H1 (cell line): ENCODE measurements at regions not wholly inside any gene's neighbourhood (a gene's known extent, or its start where the extent isn't known, plus 50 kb on each side); places are given as distances from the start of the nearest gene placed in this dataset.
A peak's percentile ranks its signal among the peaks of the same experiment; 100 is the strongest.

Experiments
- CTCF ChIA-PET: fragments of 300-600 bp; sonication (Branson Sonifier 250); formaldehyde crosslinking; loops from one replicate; lab custom pipeline; 2021; ENCODE audit not compliant: partially characterized antibody; lab: Charles Lee
- POLR2A ChIA-PET: fragments of 300-600 bp; sonication (Branson Sonifier 250); formaldehyde crosslinking; loops from one replicate; lab custom pipeline; 2021; ENCODE audit warnings: inconsistent platforms; ENCODE audit not compliant: partially characterized antibody; lab: Charles Lee
- DNase-seq, 2 experiments: peaks; one replicate each; pipeline versions ENCODE4 v3.0.0 to v3.0.0-alpha.2; 2010 to 2022; ENCODE audit warnings: low spot score in 2 of 2, low read depth in 1 of 2, mixed read lengths in 1 of 2
- FAIRE-seq: peaks from 2 replicates; lab custom pipeline; 2011; peaks lifted over from hg19 to GRCh38; lab: Jason Lieb, UNC
- H2AFZ ChIP-seq: 2 replicates; pipeline ENCODE4 v1.8.1; 2012; ENCODE audit warnings: low read length, inconsistent platforms
- H2AK5ac ChIP-seq: 2 replicates; pipeline ENCODE4 v1.6.1; 2013; ENCODE audit warnings: low read depth, low read length
- H2BK120ac ChIP-seq: replicated peaks from 2 replicates; pipeline ENCODE3; 2013; ENCODE audit warnings: low read depth, low read length, inconsistent platforms
- H2BK12ac ChIP-seq: 2 replicates; pipeline ENCODE4 v1.6.1; 2013; ENCODE audit warnings: low read depth, low read length
- H2BK15ac ChIP-seq: 2 replicates; pipeline ENCODE4 v1.6.1; 2013; ENCODE audit warnings: low read length
- H2BK20ac ChIP-seq: 2 replicates; pipeline ENCODE4 v1.6.1; 2013; ENCODE audit warnings: low read length
- H2BK5ac ChIP-seq: 2 replicates; pipeline ENCODE4 v1.6.1; 2013; ENCODE audit warnings: low read depth, low read length
- H3K14ac ChIP-seq: 2 replicates; pipeline ENCODE4 v1.6.1; 2013; ENCODE audit warnings: inconsistent platforms; ENCODE audit not compliant: insufficient read length
- H3K18ac ChIP-seq: 2 replicates; pipeline ENCODE4 v1.6.1; 2013; ENCODE audit warnings: low read length; ENCODE audit errors: extremely low read depth
- H3K23ac ChIP-seq: 2 replicates; pipeline ENCODE4 v1.6.1; 2013; ENCODE audit warnings: inconsistent platforms; ENCODE audit not compliant: insufficient read length
- H3K23me2 ChIP-seq: 2 replicates; pipeline ENCODE4 v1.6.1; 2013; ENCODE audit warnings: low read depth, low read length
- H3K27ac ChIP-seq: 2 replicates; pipeline ENCODE4 v1.6.1; 2011; ENCODE audit warnings: low read depth, low read length, inconsistent platforms
- H3K27me3 ChIP-seq, 4 experiments: replicated peaks in 1 of 4; 1 replicate in 1 of 4; 2 replicates in 3 of 4; pipeline versions ENCODE4 v1.6.1 to v1.8.1; 2011 to 2013; ENCODE audit warnings: low read length in 3 of 4, mild to moderate bottlenecking in 3 of 4, inconsistent platforms in 2 of 4, mixed read lengths in 2 of 4, moderate library complexity in 1 of 4; ENCODE audit not compliant: control insufficient read depth in 3 of 4, insufficient read depth in 3 of 4; ENCODE audit errors: extremely low read depth in 1 of 4
- H3K36me3 ChIP-seq, 4 experiments: 2 replicates each; pipeline versions ENCODE4 v1.6.1 to v1.8.1; 2011 to 2013; ENCODE audit warnings: mild to moderate bottlenecking in 4 of 4, low read length in 3 of 4, moderate library complexity in 2 of 4, control low read depth in 1 of 4, inconsistent platforms in 1 of 4; ENCODE audit not compliant: insufficient read depth in 4 of 4, control insufficient read depth in 2 of 4
- H3K4ac ChIP-seq: replicated peaks from 2 replicates; pipeline ENCODE3; 2013; ENCODE audit warnings: low read length, low read depth, mixed read lengths, inconsistent platforms; ENCODE audit not compliant: insufficient read length
- H3K4me1 ChIP-seq, 4 experiments: replicated peaks in 1 of 4; 1 replicate in 1 of 4; 2 replicates in 3 of 4; pipeline versions ENCODE4 v1.6.1 to v1.8.1; 2011 to 2013; ENCODE audit warnings: low read length in 3 of 4, inconsistent platforms in 2 of 4, mixed read lengths in 1 of 4; ENCODE audit not compliant: insufficient read depth in 4 of 4, control insufficient read depth in 3 of 4
- H3K4me2 ChIP-seq, 2 experiments: 2 replicates each; pipeline versions ENCODE4 v1.6.1 to v1.8.1; 2011 to 2013; ENCODE audit warnings: low read depth in 2 of 2, low read length in 2 of 2, control low read depth in 1 of 2, inconsistent platforms in 1 of 2, mild to moderate bottlenecking in 1 of 2; ENCODE audit not compliant: insufficient read depth in 1 of 2
- H3K4me3 ChIP-seq, 4 experiments: fragments of 200-600, 300-600 bp in 1 of 4; sonication (generic), shearing (Covaris generic), sonication (Bioruptor Twin) in 1 of 4; 2 replicates each; pipeline versions ENCODE4 v1.5.1 to v1.8.1; 2011 to 2016; ENCODE audit warnings: low read length in 4 of 4, low read depth in 3 of 4, control low read depth in 2 of 4, inconsistent platforms in 2 of 4, mild to moderate bottlenecking in 2 of 4, mixed read lengths in 1 of 4, moderate library complexity in 1 of 4; ENCODE audit not compliant: insufficient read depth in 2 of 4; ENCODE audit errors: extremely low read depth in 1 of 4
- H3K56ac ChIP-seq: replicated peaks from 2 replicates; pipeline ENCODE3; 2013; ENCODE audit warnings: low read depth, mild to moderate bottlenecking, mixed read lengths, low read length, inconsistent platforms; ENCODE audit not compliant: insufficient read length
- H3K79me1 ChIP-seq: 2 replicates; pipeline ENCODE4 v1.6.1; 2013; ENCODE audit warnings: low read depth, low read length, control low read depth
- H3K79me2 ChIP-seq, 2 experiments: 2 replicates each; pipeline versions ENCODE4 v1.6.1 to v1.8.1; 2012 to 2013; ENCODE audit warnings: low read length in 2 of 2, mild to moderate bottlenecking in 2 of 2, inconsistent platforms in 1 of 2; ENCODE audit not compliant: insufficient read depth in 2 of 2, control insufficient read depth in 1 of 2
- H3K9ac ChIP-seq, 4 experiments: replicated peaks in 1 of 4; 1 replicate in 1 of 4; 2 replicates in 3 of 4; pipeline versions ENCODE4 v1.6.1 to v1.8.1; 2011 to 2013; ENCODE audit warnings: low read depth in 3 of 4, low read length in 3 of 4, control low read depth in 2 of 4, mild to moderate bottlenecking in 2 of 4, moderate library complexity in 2 of 4, inconsistent platforms in 1 of 4; ENCODE audit errors: extremely low read depth in 1 of 4
- H3K9me3 ChIP-seq, 2 experiments: 2 replicates each; pipeline versions ENCODE4 v1.6.1 to v1.8.1; 2012 to 2013; ENCODE audit warnings: mild to moderate bottlenecking in 2 of 2, moderate library complexity in 2 of 2, control low read depth in 1 of 2, inconsistent platforms in 1 of 2, low read depth in 1 of 2, low read length in 1 of 2, mixed read lengths in 1 of 2; ENCODE audit not compliant: insufficient read depth in 2 of 2
- H4K20me1 ChIP-seq, 2 experiments: replicated peaks in 1 of 2; 2 replicates each; pipeline versions ENCODE3 to v1.8.1; 2011 to 2013; ENCODE audit warnings: inconsistent platforms in 2 of 2, low read length in 2 of 2, mild to moderate bottlenecking in 1 of 2; ENCODE audit not compliant: insufficient read depth in 2 of 2, control insufficient read depth in 1 of 2
- H4K5ac ChIP-seq: 2 replicates; pipeline ENCODE4 v1.6.1; 2013; ENCODE audit warnings: low read length, low read depth, mixed read lengths, inconsistent platforms; ENCODE audit not compliant: insufficient read length
- H4K8ac ChIP-seq: 2 replicates; pipeline ENCODE4 v1.8.0; 2013; ENCODE audit warnings: mild to moderate bottlenecking, moderate library complexity, low read length, inconsistent platforms; ENCODE audit not compliant: insufficient read depth; ENCODE audit errors: extremely low read depth
- H4K91ac ChIP-seq: replicated peaks from 2 replicates; pipeline ENCODE3; 2013; ENCODE audit warnings: low read length, mixed read lengths, inconsistent platforms; ENCODE audit not compliant: insufficient read length
- ASH2L ChIP-seq: fragments of 200-600, 300-600 bp; sonication (generic); IDR thresholded peaks from one replicate; pipeline ENCODE4 v1.7.1; 2017; ENCODE audit warnings: low read length
- ATF2 ChIP-seq: IDR thresholded peaks from 2 replicates; pipeline ENCODE4 v1.6.1; 2012; ENCODE audit warnings: low read length, inconsistent platforms
- BRCA1 ChIP-seq: IDR thresholded peaks from 2 replicates; pipeline ENCODE4 v1.6.1; 2012; ENCODE audit warnings: low read depth, low read length, improper control_type of control experiment
- CBX5 ChIP-seq: fragments of 300-800, 300-1000 bp; sonication (generic); IDR thresholded peaks from 2 replicates; pipeline ENCODE4 v1.7.1; 2016; ENCODE audit warnings: antibody characterized with exemption, low read length, low read depth
- CHD1 ChIP-seq: IDR thresholded peaks from 2 replicates; pipeline ENCODE4 v1.6.1; 2012; ENCODE audit warnings: low read depth, low read length, improper control_type of control experiment
- FOSL1 ChIP-seq: IDR thresholded peaks from 2 replicates; pipeline ENCODE4 v1.6.1; 2011; ENCODE audit warnings: mild to moderate bottlenecking, low read depth, low read length, moderate library complexity; ENCODE audit not compliant: insufficient read depth
- KDM1A ChIP-seq: fragments of 200-600, 300-600 bp; sonication (generic); IDR thresholded peaks from 2 replicates; pipeline ENCODE4 v1.7.1; 2016; ENCODE audit warnings: mild to moderate bottlenecking, low read length, borderline replicate concordance
- MAX ChIP-seq: IDR thresholded peaks from 2 replicates; pipeline ENCODE4 v1.6.1; 2012; ENCODE audit warnings: inconsistent platforms
- POLR2AphosphoS5 ChIP-seq: IDR thresholded peaks from 2 replicates; pipeline ENCODE4 v1.6.1; 2011; ENCODE audit warnings: low read depth, low read length
- RAD21 ChIP-seq, 2 experiments: IDR thresholded peaks in 1 of 2; conservative IDR thresholded peaks in 1 of 2; 2 replicates each; pipeline ENCODE4 v1.6.1; 2011; ENCODE audit warnings: low read depth in 2 of 2, low read length in 2 of 2, improper control_type of control experiment in 1 of 2, inconsistent platforms in 1 of 2, mild to moderate bottlenecking in 1 of 2, moderate library complexity in 1 of 2
- RFX5 ChIP-seq: IDR thresholded peaks from 2 replicates; pipeline ENCODE4 v1.6.1; 2011; ENCODE audit warnings: low read depth, low read length, improper control_type of control experiment, borderline replicate concordance
- SIRT6 ChIP-seq: IDR thresholded peaks from one replicate; pipeline ENCODE4 v1.7.1; 2012; ENCODE audit warnings: low read length, inconsistent platforms
- ZNF274 ChIP-seq: IDR thresholded peaks from 2 replicates; pipeline ENCODE4 v1.7.0; 2012; ENCODE audit warnings: low read length, borderline replicate concordance; ENCODE audit errors: extremely low read depth
- WGBS, 2 experiments: shearing (Covaris generic) in 1 of 2; methylation state at CpG; one replicate each; pipeline versions ENCODE4 v1.1.6 to v1.1.7; 2013 to 2015; ENCODE audit warnings: low lambda C conversion rate in 2 of 2, mixed read lengths in 2 of 2, inconsistent platforms in 1 of 2, low coverage in 1 of 2, missing lambda C conversion rate in 1 of 2; ENCODE audit not compliant: insufficient replicate concordance in 2 of 2, insufficient coverage in 1 of 2, insufficient read length in 1 of 2; ENCODE audit errors: extremely low coverage in 1 of 2, missing lambda C conversion rate in 1 of 2; 5-methylcytosine and 5-hydroxymethylcytosine counted together

GRCh38 chrX:129115104-129115503, 408.2 kb downstream of the SMARCA1 start:
- Histone ChIP-seq H3K9ac (no peak overlapping the region), H3K36me3 (no peaks in the 10 kb centered on the region), H2AFZ (no peak overlapping the region), H3K4me3 (no peak overlapping the region), H3K18ac (no peak overlapping the region), H2BK5ac (no peak overlapping the region), H2BK20ac (no peak overlapping the region), H3K4ac (no peak overlapping the region), H2AK5ac (no peak overlapping the region), H4K5ac (no peak overlapping the region), H3K23me2 (no peaks in the 10 kb centered on the region), H3K27ac (no peak overlapping the region), H3K27me3 (no peaks in the 10 kb centered on the region), H3K4me1 (0 out of 7 replicates have a peak, but pooled peaks cover 0 to 2% (median 0%) of the 10 kb centered on the region in 4 experiments), H3K79me2 (no peaks in the 10 kb centered on the region), H3K56ac (no peak overlapping the region), H2BK12ac (no peak overlapping the region), H4K20me1 (no peaks in the 10 kb centered on the region), H2BK120ac (no peak overlapping the region), H3K79me1 (no peaks in the 10 kb centered on the region), H3K9me3 (no peaks in the 10 kb centered on the region), H3K23ac (no peak overlapping the region), H3K14ac (no peak overlapping the region), H4K8ac (no peak overlapping the region), H4K91ac (no peak overlapping the region), H2BK15ac (no peak overlapping the region), H3K4me2 (no peak overlapping the region)
- ChIA-PET POLR2A (interaction anchor here (0.7 to 1.2 kb wide), 2 partner anchors 9 to 32 kb away, joined by 3 to 4 read pairs; no protein-coding TSS in a partner anchor), CTCF (interaction anchor here (0.6 to 2.9 kb wide), 20 partner anchors 10 to 149 kb away, joined by 3 to 8 read pairs (median 4); no protein-coding TSS in a partner anchor)
- WGBS, 2 experiments, result 18% methylated on average over 1 of the region's 1 CpG; no CpG with 5 or more reads in 1 of the 2 experiments
- DNase-seq (peak in 1 of 2 experiments; percentile 60), FAIRE-seq (peak; percentile 98)
- no peak for TF ChIP-seq POLR2AphosphoS5
- TF ChIP-seq BRCA1, result no peak
- TF ChIP-seq ASH2L, result no peak
- no peak for TF ChIP-seq CHD1
- TF ChIP-seq ATF2, result no peak
- TF ChIP-seq RAD21 (IDR thresholded peaks at IDR 0.05 in 1 of 2, conservative IDR thresholded peaks at IDR 0.05 in 1 of 2; ENCODE audit: low read depth in 2 of 2, low read length in 2 of 2), result peak; percentile 27 to 47; a peak in 3 of 4 replicates
- TF ChIP-seq CBX5, result no peak
- no peak for TF ChIP-seq MAX
- no peak for TF ChIP-seq SIRT6
- TF ChIP-seq KDM1A, result no peak
- no peak for TF ChIP-seq ZNF274
- no peak for TF ChIP-seq FOSL1
- TF ChIP-seq RFX5, result no peak
